ENCODE measurements at regions not wholly inside any gene's neighbourhood (a gene's known extent, or its start where the extent isn't known, plus 50 kb on each side); places are given as distances from the start of the nearest gene placed in this dataset.
"Not testable (repeated sequence)": the region's sequence is repeated elsewhere in the genome, so short reads cannot be mapped to it uniquely, and the experiment has no call there.

- H3K9me3 ChIP-seq (ENCODE audit: severe bottlenecking), result no peaks in the 10 kb centered on the region
- no peaks in the 10 kb centered on the region for H3K4me1 ChIP-seq (ENCODE audit: insufficient read depth, poor library complexity, severe bottlenecking)
- H3K27me3 ChIP-seq (ENCODE audit: insufficient read depth, poor library complexity, severe bottlenecking), result no peaks in the 10 kb centered on the region
- H3K27ac ChIP-seq (ENCODE audit: poor library complexity, severe bottlenecking), result no peak overlapping the region
- no peak for TF ChIP-seq CTCF (IDR thresholded peaks at IDR 0.05; ENCODE audit: poor library complexity, severe bottlenecking)
- ATAC-seq (ENCODE audit: low read depth) (no peak), DNase-seq (ENCODE audit: low spot score) (no peak)
- H3K36me3 ChIP-seq (ENCODE audit: low read depth), result no peaks in the 10 kb centered on the region
- H3K4me3 ChIP-seq (ENCODE audit: severe bottlenecking), result no peak overlapping the region
These were observed 213.9 kb downstream of the TOMM20 start for GRCh38 chr1:234914606-234915290.

GRCh38 chr1:234913771-234914170 lies 214.9 kb downstream of the TOMM20 start:
- Histone ChIP-seq H3K4me1 (ENCODE audit: insufficient read depth, poor library complexity, severe bottlenecking) (no peaks in the 10 kb centered on the region), H3K9me3 (ENCODE audit: severe bottlenecking) (no peaks in the 10 kb centered on the region), H3K27me3 (ENCODE audit: insufficient read depth, poor library complexity, severe bottlenecking) (no peaks in the 10 kb centered on the region), H3K36me3 (ENCODE audit: low read depth) (no peaks in the 10 kb centered on the region), H3K4me3 (ENCODE audit: severe bottlenecking) (no peak overlapping the region), H3K27ac (ENCODE audit: poor library complexity, severe bottlenecking) (no peak overlapping the region)
- no peak for DNase-seq (ENCODE audit: low spot score)
- ATAC-seq (ENCODE audit: low read depth), result no peak
- TF ChIP-seq CTCF (IDR thresholded peaks at IDR 0.05; ENCODE audit: poor library complexity, severe bottlenecking), result no peak

- DNase-seq (ENCODE audit: low spot score), result no peak
- ATAC-seq (ENCODE audit: low read depth), result no peak
- no peaks in the 10 kb centered on the region for H3K4me1 ChIP-seq (ENCODE audit: insufficient read depth, poor library complexity, severe bottlenecking)
- H3K4me3 ChIP-seq (ENCODE audit: severe bottlenecking), result no peak overlapping the region
- no peak overlapping the region for H3K27ac ChIP-seq (ENCODE audit: poor library complexity, severe bottlenecking)
- H3K36me3 ChIP-seq (ENCODE audit: low read depth), result no peaks in the 10 kb centered on the region
- no peak for TF ChIP-seq CTCF (IDR thresholded peaks at IDR 0.05; ENCODE audit: poor library complexity, severe bottlenecking)
- H3K27me3 ChIP-seq (ENCODE audit: insufficient read depth, poor library complexity, severe bottlenecking), result no peaks in the 10 kb centered on the region
- H3K9me3 ChIP-seq (ENCODE audit: severe bottlenecking), result no peaks in the 10 kb centered on the region
These were observed 215.4 kb downstream of the TOMM20 start for GRCh38 chr1:234913278-234913649.

GRCh38 chr1:234912548-234913277 lies 215.9 kb downstream of the TOMM20 start:
- Histone ChIP-seq H3K27ac (ENCODE audit: poor library complexity, severe bottlenecking) (no peak overlapping the region), H3K4me3 (ENCODE audit: severe bottlenecking) (no peak overlapping the region), H3K27me3 (ENCODE audit: insufficient read depth, poor library complexity, severe bottlenecking) (no peaks in the 10 kb centered on the region), H3K36me3 (ENCODE audit: low read depth) (no peaks in the 10 kb centered on the region), H3K4me1 (ENCODE audit: insufficient read depth, poor library complexity, severe bottlenecking) (no peaks in the 10 kb centered on the region), H3K9me3 (ENCODE audit: severe bottlenecking) (no peaks in the 10 kb centered on the region)
- DNase-seq (ENCODE audit: low spot score) (no peak), ATAC-seq (ENCODE audit: low read depth) (no peak)
- no peak for TF ChIP-seq CTCF (IDR thresholded peaks at IDR 0.05; ENCODE audit: poor library complexity, severe bottlenecking)

GRCh38 chr1:234911787-234912186 lies 216.8 kb downstream of the TOMM20 start:
- Histone ChIP-seq H3K27ac (ENCODE audit: poor library complexity, severe bottlenecking) (no peak overlapping the region), H3K4me3 (ENCODE audit: severe bottlenecking) (no peak overlapping the region), H3K27me3 (ENCODE audit: insufficient read depth, poor library complexity, severe bottlenecking) (no peaks in the 10 kb centered on the region), H3K36me3 (ENCODE audit: low read depth) (no peaks in the 10 kb centered on the region), H3K9me3 (ENCODE audit: severe bottlenecking) (no peaks in the 10 kb centered on the region), H3K4me1 (ENCODE audit: insufficient read depth, poor library complexity, severe bottlenecking) (no peaks in the 10 kb centered on the region)
- ATAC-seq (ENCODE audit: low read depth), result no peak
- no peak for TF ChIP-seq CTCF (IDR thresholded peaks at IDR 0.05; ENCODE audit: poor library complexity, severe bottlenecking)
- DNase-seq (ENCODE audit: low spot score), result no peak

GRCh38 chr1:234911136-234911535 lies 217.5 kb downstream of the TOMM20 start:
- not testable (repeated sequence) for H3K4me1 ChIP-seq (ENCODE audit: insufficient read depth, poor library complexity, severe bottlenecking); H3K9me3 ChIP-seq (ENCODE audit: severe bottlenecking); H3K27me3 ChIP-seq (ENCODE audit: insufficient read depth, poor library complexity, severe bottlenecking); H3K27ac ChIP-seq (ENCODE audit: poor library complexity, severe bottlenecking); DNase-seq (ENCODE audit: low spot score); H3K36me3 ChIP-seq (ENCODE audit: low read depth); ATAC-seq (ENCODE audit: low read depth); H3K4me3 ChIP-seq (ENCODE audit: severe bottlenecking)
